ENCODE measurements at regions not wholly inside any gene's neighbourhood (a gene's known extent, or its start where the extent isn't known, plus 50 kb on each side); places are given as distances from the start of the nearest gene placed in this dataset.

GRCh38 chr16:55179852-55180585 is 144.0 kb upstream of the IRX6 start:
- DNase-seq, result peak; percentile 99

- DNase-seq, result no peak
Measured at GRCh38 chr16:55184052-55184451, 140.0 kb upstream of the IRX6 start.

GRCh38 chr16:55184619-55185018 is 139.4 kb upstream of the IRX6 start:
- DNase-seq, result no peak

GRCh38 chr16:55189224-55189623 is 134.8 kb upstream of the IRX6 start:
- peak; percentile 80 for DNase-seq

GRCh38 chr16:55189682-55190636 is 134.0 kb upstream of the IRX6 start:
- DNase-seq, result peak; percentile 87

- no peak for DNase-seq
Measured at GRCh38 chr16:55192734-55193133, 131.3 kb upstream of the IRX6 start.

GRCh38 chr16:55203570-55203969 is 120.4 kb upstream of the IRX6 start:
- no peak for DNase-seq

- no peak for DNase-seq
Measured at GRCh38 chr16:55204069-55204468, 119.9 kb upstream of the IRX6 start.

GRCh38 chr16:55204923-55205322 is 119.1 kb upstream of the IRX6 start:
- no peak for DNase-seq

GRCh38 chr16:55207693-55208428 is 116.1 kb upstream of the IRX6 start:
- DNase-seq, result no peak

GRCh38 chr16:55209626-55210025 is 114.4 kb upstream of the IRX6 start:
- no peak for DNase-seq

GRCh38 chr16:55212791-55213190 is 111.2 kb upstream of the IRX6 start:
- DNase-seq, result no peak

GRCh38 chr16:55214412-55214811 is 109.6 kb upstream of the IRX6 start:
- DNase-seq, result no peak

- DNase-seq, result no peak
Measured at GRCh38 chr16:55214974-55215494, 109.0 kb upstream of the IRX6 start.

- no peak for DNase-seq
Measured at GRCh38 chr16:55217392-55217791, 106.6 kb upstream of the IRX6 start.

- no peak for DNase-seq
Measured at GRCh38 chr16:55221836-55222235, 102.2 kb upstream of the IRX6 start.

GRCh38 chr16:55222486-55222885 is 101.5 kb upstream of the IRX6 start:
- DNase-seq, result peak; percentile 27

- DNase-seq, result no peak
Measured at GRCh38 chr16:55225972-55226542, 97.9 kb upstream of the IRX6 start.

- DNase-seq, result no peak
Measured at GRCh38 chr16:55232822-55233221, 91.2 kb upstream of the IRX6 start.

GRCh38 chr16:55233464-55233863 is 90.5 kb upstream of the IRX6 start:
- no peak for DNase-seq

GRCh38 chr16:55236655-55237054 is 87.3 kb upstream of the IRX6 start:
- no peak for DNase-seq

- DNase-seq, result no peak
Measured at GRCh38 chr16:55239723-55240122, 84.3 kb upstream of the IRX6 start.

- no peak for DNase-seq
Measured at GRCh38 chr16:55240888-55241287, 83.1 kb upstream of the IRX6 start.
